Spleen (tissue), 7 donors: ENCODE measurements at regions not wholly inside any gene's neighbourhood (a gene's known extent, or its start where the extent isn't known, plus 50 kb on each side); places are given as distances from the start of the nearest gene placed in this dataset.

ENCODE experiments used
- CTCF ChIP-seq, 11 experiments: fragments of 200-600 bp in 7 of 11; fragments of 450-650 bp in 4 of 11; sonication (generic) in 4 of 11; IDR thresholded peaks in 8 of 11; conservative IDR thresholded peaks in 3 of 11; 1 replicate in 7 of 11; 2 replicates in 4 of 11; pipeline versions ENCODE4 v1.4.0 to v1.8.0; 2016 to 2021; ENCODE audit warnings: antibody characterized with exemption in 11 of 11, inconsistent platforms in 4 of 11, mild to moderate bottlenecking in 1 of 11
- POLR2A ChIP-seq, 3 donors: fragments of 450-650 bp; IDR thresholded peaks; one replicate each; pipeline ENCODE4 v1.5.1; 2017; ENCODE audit warnings: antibody characterized with exemption in 3 of 3, mild to moderate bottlenecking in 1 of 3
- POLR2AphosphoS5 ChIP-seq, 3 donors: sonication (generic); formaldehyde crosslinking; IDR thresholded peaks; one replicate each; pipeline ENCODE4 v1.5.1; 2017; ENCODE audit warnings: antibody characterized with exemption in 3 of 3
- donor health status: DM: no; HTN: no; CAD: no; lungs with moderate emphysema.
- donor health status: DM: no; HTN: no; CAD: no.
- donor health status: DM: no; HTN: no; CAD: no.

GRCh38 chr5:28737222-28737621, 1698.8 kb upstream of the CDH9 start:
- TF ChIP-seq POLR2A (IDR thresholded peaks at IDR 0.05) (no peak), CTCF (IDR thresholded peaks at IDR 0.05 in 8 of 11, conservative IDR thresholded peaks at IDR 0.05 in 3 of 11) (no peak), POLR2AphosphoS5 (IDR thresholded peaks at IDR 0.05) (no peak)
